HEK293 (cell line): ENCODE measurements at regions not wholly inside any gene's neighbourhood (a gene's known extent, or its start where the extent isn't known, plus 50 kb on each side); places are given as distances from the start of the nearest gene placed in this dataset.

Experiments
- YY2 ChIP-seq: fragments of 450-650 bp; formaldehyde crosslinking; IDR thresholded peaks from 2 replicates; pipeline ENCODE4 v1.5.1; 2016; ENCODE audit warnings: missing biosample characterization, missing genetic modification characterization
- ZNF391 ChIP-seq: fragments of 450-650 bp; formaldehyde crosslinking; IDR thresholded peaks from 2 replicates; pipeline ENCODE4 v1.5.1; 2016; ENCODE audit warnings: low read depth, missing biosample characterization, missing genetic modification characterization, borderline replicate concordance
- TF ChIP-seq, protein P1 (sequence below): fragments of 450-650 bp; formaldehyde crosslinking; IDR thresholded peaks from 2 replicates; pipeline ENCODE4 v1.5.1; 2016; ENCODE audit warnings: missing biosample characterization, missing genetic modification characterization
- TF ChIP-seq, protein P2 (sequence below): fragments of 450-650 bp; formaldehyde crosslinking; IDR thresholded peaks from 2 replicates; pipeline ENCODE4 v1.5.1; 2017; ENCODE audit warnings: missing biosample characterization, missing genetic modification characterization
- TF ChIP-seq, protein P3 (sequence below): fragments of 450-650 bp; formaldehyde crosslinking; IDR thresholded peaks from 2 replicates; pipeline ENCODE4 v1.5.1; 2016; ENCODE audit warnings: missing biosample characterization, missing genetic modification characterization

DNA sequence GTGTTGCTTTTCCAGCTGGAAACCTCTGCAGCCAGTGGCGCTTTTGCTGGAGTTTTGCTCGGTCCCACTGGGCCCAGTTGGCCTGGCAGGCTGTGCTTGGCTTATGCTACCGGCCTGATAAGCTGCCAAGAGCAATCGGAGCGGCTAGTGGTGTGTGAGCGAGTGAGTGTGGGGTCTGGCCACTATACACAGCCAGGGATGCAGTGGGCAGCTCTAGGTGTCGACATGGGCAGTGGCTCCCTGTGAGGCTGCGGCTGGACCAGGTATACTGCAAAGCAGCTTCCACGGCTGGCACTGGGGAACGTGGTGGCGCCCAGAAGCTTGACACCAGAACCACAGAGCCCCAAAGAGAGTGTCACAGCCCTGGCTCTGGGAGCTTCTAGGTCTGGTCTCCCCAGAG lies 996.5 kb downstream of the GRIK2 start:
- TF ChIP-seq ZNF391 (tag by site-specific recombination) (no peak), YY2 (no peak)
- TF ChIP-seq, protein P1, sequence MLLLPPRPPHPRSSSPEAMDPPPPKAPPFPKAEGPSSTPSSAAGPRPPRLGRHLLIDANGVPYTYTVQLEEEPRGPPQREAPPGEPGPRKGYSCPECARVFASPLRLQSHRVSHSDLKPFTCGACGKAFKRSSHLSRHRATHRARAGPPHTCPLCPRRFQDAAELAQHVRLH (tag by site-specific recombination): no peak
- TF ChIP-seq, protein P2, sequence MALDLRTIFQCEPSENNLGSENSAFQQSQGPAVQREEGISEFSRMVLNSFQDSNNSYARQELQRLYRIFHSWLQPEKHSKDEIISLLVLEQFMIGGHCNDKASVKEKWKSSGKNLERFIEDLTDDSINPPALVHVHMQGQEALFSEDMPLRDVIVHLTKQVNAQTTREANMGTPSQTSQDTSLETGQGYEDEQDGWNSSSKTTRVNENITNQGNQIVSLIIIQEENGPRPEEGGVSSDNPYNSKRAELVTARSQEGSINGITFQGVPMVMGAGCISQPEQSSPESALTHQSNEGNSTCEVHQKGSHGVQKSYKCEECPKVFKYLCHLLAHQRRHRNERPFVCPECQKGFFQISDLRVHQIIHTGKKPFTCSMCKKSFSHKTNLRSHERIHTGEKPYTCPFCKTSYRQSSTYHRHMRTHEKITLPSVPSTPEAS: no peak
- TF ChIP-seq, protein P3, sequence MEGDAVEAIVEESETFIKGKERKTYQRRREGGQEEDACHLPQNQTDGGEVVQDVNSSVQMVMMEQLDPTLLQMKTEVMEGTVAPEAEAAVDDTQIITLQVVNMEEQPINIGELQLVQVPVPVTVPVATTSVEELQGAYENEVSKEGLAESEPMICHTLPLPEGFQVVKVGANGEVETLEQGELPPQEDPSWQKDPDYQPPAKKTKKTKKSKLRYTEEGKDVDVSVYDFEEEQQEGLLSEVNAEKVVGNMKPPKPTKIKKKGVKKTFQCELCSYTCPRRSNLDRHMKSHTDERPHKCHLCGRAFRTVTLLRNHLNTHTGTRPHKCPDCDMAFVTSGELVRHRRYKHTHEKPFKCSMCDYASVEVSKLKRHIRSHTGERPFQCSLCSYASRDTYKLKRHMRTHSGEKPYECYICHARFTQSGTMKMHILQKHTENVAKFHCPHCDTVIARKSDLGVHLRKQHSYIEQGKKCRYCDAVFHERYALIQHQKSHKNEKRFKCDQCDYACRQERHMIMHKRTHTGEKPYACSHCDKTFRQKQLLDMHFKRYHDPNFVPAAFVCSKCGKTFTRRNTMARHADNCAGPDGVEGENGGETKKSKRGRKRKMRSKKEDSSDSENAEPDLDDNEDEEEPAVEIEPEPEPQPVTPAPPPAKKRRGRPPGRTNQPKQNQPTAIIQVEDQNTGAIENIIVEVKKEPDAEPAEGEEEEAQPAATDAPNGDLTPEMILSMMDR (tag by site-specific recombination): no peak
